C4-2B (cell line): ENCODE measurements at regions not wholly inside any gene's neighbourhood (a gene's known extent, or its start where the extent isn't known, plus 50 kb on each side); places are given as distances from the start of the nearest gene placed in this dataset.

Experiments
- ZFX ChIP-seq: fragments of 450-650 bp; IDR thresholded peaks from 2 replicates; pipeline ENCODE4 v1.6.1; 2017
- TF ChIP-seq, protein P1 (sequence below): fragments of 450-650 bp; conservative IDR thresholded peaks from 2 replicates; pipeline ENCODE4 v1.5.1; 2017; ENCODE audit warnings: mild to moderate bottlenecking

DNA sequence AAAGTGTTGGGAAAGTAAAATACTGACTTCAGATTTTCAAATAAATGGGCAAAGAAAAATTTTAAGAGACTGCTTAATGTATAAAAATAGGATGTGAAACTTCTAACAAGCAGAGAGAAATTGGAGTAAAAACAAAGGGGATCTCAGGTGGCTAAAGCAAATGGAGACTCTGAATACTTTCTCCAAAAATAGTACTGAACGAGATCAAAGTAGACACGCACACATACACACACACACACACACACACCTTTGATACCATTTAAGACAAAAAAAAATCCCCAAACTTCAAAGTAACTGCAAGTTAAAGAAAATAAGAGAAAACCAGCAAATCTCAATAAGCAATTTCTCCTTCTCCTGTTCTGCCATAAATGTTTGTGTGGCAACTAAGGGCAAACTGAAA is 307.3 kb downstream of the CRPPA start:
- TF ChIP-seq ZFX: no peak
- TF ChIP-seq, protein P1, sequence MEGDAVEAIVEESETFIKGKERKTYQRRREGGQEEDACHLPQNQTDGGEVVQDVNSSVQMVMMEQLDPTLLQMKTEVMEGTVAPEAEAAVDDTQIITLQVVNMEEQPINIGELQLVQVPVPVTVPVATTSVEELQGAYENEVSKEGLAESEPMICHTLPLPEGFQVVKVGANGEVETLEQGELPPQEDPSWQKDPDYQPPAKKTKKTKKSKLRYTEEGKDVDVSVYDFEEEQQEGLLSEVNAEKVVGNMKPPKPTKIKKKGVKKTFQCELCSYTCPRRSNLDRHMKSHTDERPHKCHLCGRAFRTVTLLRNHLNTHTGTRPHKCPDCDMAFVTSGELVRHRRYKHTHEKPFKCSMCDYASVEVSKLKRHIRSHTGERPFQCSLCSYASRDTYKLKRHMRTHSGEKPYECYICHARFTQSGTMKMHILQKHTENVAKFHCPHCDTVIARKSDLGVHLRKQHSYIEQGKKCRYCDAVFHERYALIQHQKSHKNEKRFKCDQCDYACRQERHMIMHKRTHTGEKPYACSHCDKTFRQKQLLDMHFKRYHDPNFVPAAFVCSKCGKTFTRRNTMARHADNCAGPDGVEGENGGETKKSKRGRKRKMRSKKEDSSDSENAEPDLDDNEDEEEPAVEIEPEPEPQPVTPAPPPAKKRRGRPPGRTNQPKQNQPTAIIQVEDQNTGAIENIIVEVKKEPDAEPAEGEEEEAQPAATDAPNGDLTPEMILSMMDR: no peak
